ENCODE measurements at regions not wholly inside any gene's neighbourhood (a gene's known extent, or its start where the extent isn't known, plus 50 kb on each side); places are given as distances from the start of the nearest gene placed in this dataset.

DNA sequence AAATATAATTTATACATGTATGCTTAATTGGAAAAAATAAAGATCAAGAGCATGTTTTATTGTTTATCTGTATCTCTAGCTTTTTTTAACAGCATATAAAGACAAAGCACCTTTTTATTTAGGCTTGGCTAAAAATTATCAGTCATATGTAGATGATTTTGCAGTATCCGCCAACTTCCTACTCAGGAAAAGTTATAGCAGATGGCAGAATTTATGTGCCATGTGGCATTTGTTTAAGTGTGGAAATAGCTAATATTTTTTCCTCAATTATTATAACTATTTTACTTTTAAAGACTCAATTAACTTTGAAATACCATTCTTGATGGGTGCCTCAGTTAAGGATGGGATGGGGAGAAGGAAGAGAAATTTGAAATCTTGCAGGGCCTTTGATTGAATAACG, 762.1 kb upstream of the RBFOX1 start:
- Histone ChIP-seq H3K79me2 (ENCODE audit: low read length) (no peaks in the 10 kb centered on the region), H3K27ac (ENCODE audit: low read length) (no peak overlapping the region), H3K4me3 (ENCODE audit: low read length) (no peak overlapping the region), H4K20me1 (ENCODE audit: insufficient read depth, low read depth, low read length) (no peaks in the 10 kb centered on the region), H3K36me3 (ENCODE audit: insufficient read depth, low read length) (no peaks in the 10 kb centered on the region), H3K27me3 (ENCODE audit: low read length) (no peaks in the 10 kb centered on the region), H2AFZ (ENCODE audit: low read length) (no peak overlapping the region), H3K4me1 (ENCODE audit: low read length) (no peaks in the 10 kb centered on the region), H3K9me2 (replicated peaks; ENCODE audit: insufficient read depth, low read length) (no peaks in the 10 kb centered on the region; the same call in 1 of the 2 replicates), H3K4me2 (ENCODE audit: low read depth, low read length, poor library complexity, severe bottlenecking) (no peak overlapping the region), H3K9ac (ENCODE audit: low read length) (no peak overlapping the region), H3K9me3 (ENCODE audit: low read length) (peaks cover 4% of the 10 kb centered on the region)
- no peak for DNase-seq

DNA sequence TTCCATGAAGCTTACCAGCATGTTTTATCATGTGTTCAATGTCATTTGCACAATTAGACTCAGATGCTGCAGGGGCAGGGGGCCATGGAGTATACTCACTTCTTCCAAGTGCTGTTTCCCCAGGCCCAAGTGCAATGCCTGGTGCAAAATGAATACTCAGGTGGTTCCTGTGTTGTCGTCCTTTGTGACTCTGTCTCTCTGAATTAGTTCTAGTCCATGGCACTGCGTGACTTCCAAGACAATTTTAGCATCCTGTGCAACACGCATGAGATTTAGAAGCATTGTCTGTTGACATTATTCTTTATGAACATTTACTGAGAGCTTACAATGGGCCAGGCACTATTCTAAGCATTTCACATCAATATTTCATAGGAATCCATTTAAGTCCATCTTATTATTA, 769.7 kb upstream of the RBFOX1 start:
- H3K4me2 ChIP-seq (ENCODE audit: low read depth, low read length, poor library complexity, severe bottlenecking) = no peak overlapping the region
- H3K79me2 ChIP-seq (ENCODE audit: low read length) = no peaks in the 10 kb centered on the region
- DNase-seq = no peak
- H3K9me2 ChIP-seq (replicated peaks; ENCODE audit: insufficient read depth, low read length) = no peaks in the 10 kb centered on the region; the same call in 1 of the 2 replicates
- H3K4me3 ChIP-seq (ENCODE audit: low read length) = no peak overlapping the region
- H4K20me1 ChIP-seq (ENCODE audit: insufficient read depth, low read depth, low read length) = no peaks in the 10 kb centered on the region
- H3K9me3 ChIP-seq (ENCODE audit: low read length) = no peaks in the 10 kb centered on the region
- H3K9ac ChIP-seq (ENCODE audit: low read length) = no peak overlapping the region
- no peaks in the 10 kb centered on the region for H3K27me3 ChIP-seq (ENCODE audit: low read length)
- H3K4me1 ChIP-seq (ENCODE audit: low read length) = no peaks in the 10 kb centered on the region
- no peaks in the 10 kb centered on the region for H3K36me3 ChIP-seq (ENCODE audit: insufficient read depth, low read length)
- no peak overlapping the region for H2AFZ ChIP-seq (ENCODE audit: low read length)
- no peak overlapping the region for H3K27ac ChIP-seq (ENCODE audit: low read length)

DNA sequence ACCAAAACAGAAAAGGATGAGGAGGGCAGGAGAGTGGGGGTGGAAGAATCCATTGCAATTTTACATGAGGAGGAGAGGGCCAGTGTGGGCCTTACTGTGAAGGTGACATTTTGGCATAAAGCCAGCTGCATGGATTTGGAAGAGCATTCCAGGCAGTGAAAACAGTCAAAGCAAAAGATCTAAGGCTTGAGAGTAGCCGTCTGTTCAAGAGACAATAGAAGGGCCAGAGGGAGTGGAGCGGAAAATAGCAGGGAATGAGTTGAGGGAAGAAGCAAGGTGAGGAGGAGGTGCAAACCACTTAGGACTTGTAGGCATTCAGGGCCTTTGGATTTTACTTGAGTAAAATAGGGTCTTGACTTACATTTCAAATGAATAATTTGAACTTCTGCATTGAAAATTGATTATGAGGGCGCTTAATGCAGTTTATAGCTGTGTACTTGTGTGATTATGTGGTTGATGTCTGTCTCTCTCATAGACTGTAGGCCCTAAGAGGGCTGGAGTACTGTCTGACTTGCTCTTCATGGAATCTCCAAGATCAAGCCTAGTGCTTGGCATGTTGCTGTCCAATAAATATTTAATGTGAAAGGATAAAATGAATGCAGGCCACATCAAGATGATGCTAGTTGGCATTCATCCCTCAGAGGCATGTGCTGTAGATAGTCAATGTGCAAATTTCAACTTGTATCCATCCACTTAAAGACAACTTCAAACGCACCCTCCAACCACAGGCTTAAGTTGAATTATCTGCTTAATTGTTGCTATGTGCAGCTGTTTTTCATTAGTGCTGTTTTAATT, 772.1 kb upstream of the RBFOX1 start:
- Histone ChIP-seq H3K4me1 (ENCODE audit: low read length) (no peaks in the 10 kb centered on the region), H4K20me1 (ENCODE audit: insufficient read depth, low read depth, low read length) (no peaks in the 10 kb centered on the region), H3K4me2 (ENCODE audit: low read depth, low read length, poor library complexity, severe bottlenecking) (no peak overlapping the region), H3K4me3 (ENCODE audit: low read length) (no peak overlapping the region), H3K9me2 (replicated peaks; ENCODE audit: insufficient read depth, low read length) (no peaks in the 10 kb centered on the region; the same call in 1 of the 2 replicates), H3K79me2 (ENCODE audit: low read length) (no peaks in the 10 kb centered on the region), H3K27ac (ENCODE audit: low read length) (no peak overlapping the region), H2AFZ (ENCODE audit: low read length) (no peak overlapping the region), H3K9ac (ENCODE audit: low read length) (no peak overlapping the region), H3K9me3 (ENCODE audit: low read length) (no peaks in the 10 kb centered on the region), H3K27me3 (ENCODE audit: low read length) (no peaks in the 10 kb centered on the region), H3K36me3 (ENCODE audit: insufficient read depth, low read length) (no peaks in the 10 kb centered on the region)
- DNase-seq = no peak

DNA sequence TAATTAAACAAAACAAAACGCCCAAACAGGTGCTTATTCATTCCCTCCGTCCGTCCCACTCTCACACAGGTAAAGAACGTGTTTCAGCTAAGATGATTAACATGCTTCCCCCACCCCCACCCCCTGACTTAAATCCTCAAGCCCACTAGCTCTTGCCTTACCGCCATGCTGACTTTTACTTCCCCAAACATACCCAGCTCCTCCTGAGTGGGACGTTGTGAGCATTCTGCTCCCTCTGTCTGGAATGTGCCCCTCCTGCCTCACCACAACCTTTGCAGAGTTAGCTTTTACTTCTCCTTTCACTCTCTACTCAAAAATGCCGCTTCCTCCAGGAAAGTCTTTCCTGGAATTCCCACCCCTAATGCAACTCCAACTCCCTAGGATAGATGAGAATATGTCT, 774.0 kb upstream of the RBFOX1 start:
- no peak overlapping the region for H3K9ac ChIP-seq (ENCODE audit: low read length)

DNA sequence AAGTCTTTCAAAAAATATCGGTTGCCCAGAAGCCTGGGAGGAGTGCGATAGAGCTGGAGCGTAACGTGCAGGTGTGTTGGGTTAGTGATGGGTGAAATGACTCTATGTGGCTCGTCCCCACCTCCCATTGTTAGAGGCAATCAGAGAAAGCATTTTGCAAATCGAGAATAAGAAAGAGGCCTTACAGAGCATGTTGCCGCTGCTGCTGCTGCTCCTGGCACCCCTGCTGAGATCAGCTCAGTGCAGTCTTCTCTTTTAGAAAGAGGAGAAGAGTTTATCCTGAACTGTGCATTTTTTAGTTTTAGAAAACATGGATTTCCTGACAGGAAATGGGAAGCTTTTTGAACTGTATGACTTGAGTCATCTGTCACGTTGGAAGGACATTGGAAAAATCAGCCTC, 774.5 kb upstream of the RBFOX1 start:
- H3K9me2 ChIP-seq (replicated peaks; ENCODE audit: insufficient read depth, low read length) = no peaks in the 10 kb centered on the region; the same call in 1 of the 2 replicates
- no peak for DNase-seq
- no peaks in the 10 kb centered on the region for H3K9me3 ChIP-seq (ENCODE audit: low read length)
- H4K20me1 ChIP-seq (ENCODE audit: insufficient read depth, low read depth, low read length) = no peaks in the 10 kb centered on the region
- H3K27me3 ChIP-seq (ENCODE audit: low read length) = no peaks in the 10 kb centered on the region
- no peak overlapping the region for H3K9ac ChIP-seq (ENCODE audit: low read length)
- no peak overlapping the region for H3K27ac ChIP-seq (ENCODE audit: low read length)
- no peak overlapping the region for H2AFZ ChIP-seq (ENCODE audit: low read length)
- H3K4me2 ChIP-seq (ENCODE audit: low read depth, low read length, poor library complexity, severe bottlenecking) = no peak overlapping the region
- H3K36me3 ChIP-seq (ENCODE audit: insufficient read depth, low read length) = no peaks in the 10 kb centered on the region
- H3K4me1 ChIP-seq (ENCODE audit: low read length) = no peaks in the 10 kb centered on the region
- no peaks in the 10 kb centered on the region for H3K79me2 ChIP-seq (ENCODE audit: low read length)
- no peak overlapping the region for H3K4me3 ChIP-seq (ENCODE audit: low read length)

More for the DNA sequence above, 774.0 kb upstream of the RBFOX1 start:
- Histone ChIP-seq H4K20me1 (ENCODE audit: insufficient read depth, low read depth, low read length) (no peaks in the 10 kb centered on the region), H3K4me3 (ENCODE audit: low read length) (no peak overlapping the region), H3K9me3 (ENCODE audit: low read length) (no peaks in the 10 kb centered on the region), H3K79me2 (ENCODE audit: low read length) (no peaks in the 10 kb centered on the region), H3K4me2 (ENCODE audit: low read depth, low read length, poor library complexity, severe bottlenecking) (no peak overlapping the region), H3K27me3 (ENCODE audit: low read length) (no peaks in the 10 kb centered on the region), H2AFZ (ENCODE audit: low read length) (no peak overlapping the region), H3K4me1 (ENCODE audit: low read length) (no peaks in the 10 kb centered on the region), H3K36me3 (ENCODE audit: insufficient read depth, low read length) (no peaks in the 10 kb centered on the region), H3K9me2 (replicated peaks; ENCODE audit: insufficient read depth, low read length) (no peaks in the 10 kb centered on the region; the same call in 1 of the 2 replicates), H3K27ac (ENCODE audit: low read length) (no peak overlapping the region)
- DNase-seq = no peak

DNA sequence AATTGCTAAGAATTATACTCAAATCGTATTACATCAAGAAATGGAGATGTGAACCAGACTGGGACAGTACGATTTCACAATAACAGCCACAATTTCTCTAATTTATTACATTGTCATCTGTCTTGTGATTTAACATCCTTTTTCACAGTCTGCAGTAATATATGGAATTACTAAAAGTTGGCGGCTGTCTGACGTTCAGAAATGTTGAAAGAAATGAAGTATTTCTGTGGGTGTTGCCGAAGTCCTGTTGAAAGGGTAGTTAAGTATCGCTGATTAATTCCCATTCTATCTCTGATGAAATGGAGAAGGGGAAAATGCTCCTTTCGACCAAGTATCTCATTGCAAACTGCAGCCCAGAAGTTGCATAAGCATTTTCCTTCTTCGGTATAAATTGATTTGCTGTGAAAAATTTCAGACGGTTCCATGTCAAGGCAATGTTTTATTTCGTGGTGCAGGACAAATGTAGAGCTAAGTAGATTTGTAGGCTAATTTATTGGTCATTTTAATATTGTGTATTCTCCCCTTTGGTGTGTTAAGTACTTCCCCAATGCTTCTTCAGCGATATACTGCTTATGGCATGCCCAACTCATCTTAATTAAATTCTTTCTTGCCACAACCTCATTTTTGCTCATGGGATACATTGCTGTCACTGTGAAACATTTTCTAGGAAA, 775.2 kb upstream of the RBFOX1 start:
- Histone ChIP-seq H3K36me3 (ENCODE audit: insufficient read depth, low read length) (no peaks in the 10 kb centered on the region), H3K9ac (ENCODE audit: low read length) (no peak overlapping the region), H3K27ac (ENCODE audit: low read length) (no peak overlapping the region), H2AFZ (ENCODE audit: low read length) (no peak overlapping the region), H3K4me3 (ENCODE audit: low read length) (no peak overlapping the region), H3K9me2 (replicated peaks; ENCODE audit: insufficient read depth, low read length) (no peaks in the 10 kb centered on the region; the same call in 1 of the 2 replicates), H3K9me3 (ENCODE audit: low read length) (no peaks in the 10 kb centered on the region), H4K20me1 (ENCODE audit: insufficient read depth, low read depth, low read length) (no peaks in the 10 kb centered on the region), H3K4me2 (ENCODE audit: low read depth, low read length, poor library complexity, severe bottlenecking) (no peak overlapping the region), H3K27me3 (ENCODE audit: low read length) (no peaks in the 10 kb centered on the region), H3K79me2 (ENCODE audit: low read length) (no peaks in the 10 kb centered on the region), H3K4me1 (ENCODE audit: low read length) (no peaks in the 10 kb centered on the region)
- DNase-seq = no peak

DNA sequence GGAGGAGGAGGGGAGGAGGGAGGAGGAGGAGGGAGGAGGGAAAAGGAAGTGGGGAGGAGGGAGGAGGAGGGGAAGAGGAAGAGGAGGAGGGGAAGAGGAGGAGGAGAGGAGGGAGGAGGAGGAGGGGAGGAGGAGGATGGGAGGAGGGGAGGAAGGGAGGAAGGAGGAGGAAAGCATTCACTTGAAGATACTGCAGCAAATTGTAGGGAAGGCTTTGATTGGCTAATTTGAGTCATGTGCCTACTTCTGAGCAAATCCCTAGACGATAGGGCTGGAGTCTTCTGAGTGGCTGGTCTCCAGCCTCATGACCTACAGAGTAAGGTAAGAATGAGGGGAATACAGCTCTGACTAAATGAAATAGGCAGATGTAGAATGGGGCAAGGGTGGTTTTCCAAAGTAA, 783.2 kb upstream of the RBFOX1 start:
- H4K20me1 ChIP-seq (ENCODE audit: insufficient read depth, low read depth, low read length) = no peaks in the 10 kb centered on the region
- H3K4me1 ChIP-seq (ENCODE audit: low read length) = no peaks in the 10 kb centered on the region
- H3K36me3 ChIP-seq (ENCODE audit: insufficient read depth, low read length) = no peaks in the 10 kb centered on the region
- no peaks in the 10 kb centered on the region for H3K27me3 ChIP-seq (ENCODE audit: low read length)
- H3K9me3 ChIP-seq (ENCODE audit: low read length) = 0 out of 2 replicates have a peak, but pooled peaks cover 5% of the 10 kb centered on the region
- H3K4me2 ChIP-seq (ENCODE audit: low read depth, low read length, poor library complexity, severe bottlenecking) = no peak overlapping the region
- no peak overlapping the region for H3K4me3 ChIP-seq (ENCODE audit: low read length)
- no peak overlapping the region for H3K9ac ChIP-seq (ENCODE audit: low read length)
- H2AFZ ChIP-seq (ENCODE audit: low read length) = no peak overlapping the region
- no peak overlapping the region for H3K27ac ChIP-seq (ENCODE audit: low read length)
- no peaks in the 10 kb centered on the region for H3K79me2 ChIP-seq (ENCODE audit: low read length)
- DNase-seq = no peak
- no peaks in the 10 kb centered on the region; the same call in 1 of the 2 replicates for H3K9me2 ChIP-seq (replicated peaks; ENCODE audit: insufficient read depth, low read length)

DNA sequence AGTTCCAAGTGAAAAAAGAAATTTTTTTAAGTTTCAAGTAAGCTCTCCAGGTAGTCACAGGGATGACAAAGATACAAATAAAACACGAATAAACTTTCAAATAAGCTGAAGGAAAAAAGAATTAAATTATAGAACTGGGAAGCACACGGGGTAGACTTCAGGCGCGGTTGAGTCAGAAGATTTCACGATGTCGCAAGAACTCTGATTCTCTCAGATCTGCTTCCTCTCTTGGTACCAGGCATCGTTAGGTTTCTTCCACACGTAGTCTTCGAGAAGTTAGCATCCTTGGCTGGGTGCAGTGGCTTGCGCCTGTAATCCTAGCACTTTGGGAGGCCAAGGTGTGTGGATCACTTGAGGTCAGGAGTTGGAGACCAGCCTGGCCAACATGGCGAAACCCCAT, 784.1 kb upstream of the RBFOX1 start:
- no peaks in the 10 kb centered on the region for H3K27me3 ChIP-seq (ENCODE audit: low read length)
- no peak overlapping the region for H3K4me2 ChIP-seq (ENCODE audit: low read depth, low read length, poor library complexity, severe bottlenecking)
- H3K27ac ChIP-seq (ENCODE audit: low read length) = no peak overlapping the region
- H3K9me2 ChIP-seq (replicated peaks; ENCODE audit: insufficient read depth, low read length) = no peaks in the 10 kb centered on the region; the same call in 1 of the 2 replicates
- H3K79me2 ChIP-seq (ENCODE audit: low read length) = no peaks in the 10 kb centered on the region
- no peaks in the 10 kb centered on the region for H3K36me3 ChIP-seq (ENCODE audit: insufficient read depth, low read length)
- H3K9me3 ChIP-seq (ENCODE audit: low read length) = 0 out of 2 replicates have a peak, but pooled peaks cover 5% of the 10 kb centered on the region
- H4K20me1 ChIP-seq (ENCODE audit: insufficient read depth, low read depth, low read length) = no peaks in the 10 kb centered on the region
- H3K4me1 ChIP-seq (ENCODE audit: low read length) = no peaks in the 10 kb centered on the region
- H3K9ac ChIP-seq (ENCODE audit: low read length) = no peak overlapping the region
- H3K4me3 ChIP-seq (ENCODE audit: low read length) = no peak overlapping the region
- H2AFZ ChIP-seq (ENCODE audit: low read length) = no peak overlapping the region
- DNase-seq = no peak

Data from Karpas-422 (cell line).